ENCODE measurements at regions not wholly inside any gene's neighbourhood (a gene's known extent, or its start where the extent isn't known, plus 50 kb on each side); places are given as distances from the start of the nearest gene placed in this dataset.

DNA sequence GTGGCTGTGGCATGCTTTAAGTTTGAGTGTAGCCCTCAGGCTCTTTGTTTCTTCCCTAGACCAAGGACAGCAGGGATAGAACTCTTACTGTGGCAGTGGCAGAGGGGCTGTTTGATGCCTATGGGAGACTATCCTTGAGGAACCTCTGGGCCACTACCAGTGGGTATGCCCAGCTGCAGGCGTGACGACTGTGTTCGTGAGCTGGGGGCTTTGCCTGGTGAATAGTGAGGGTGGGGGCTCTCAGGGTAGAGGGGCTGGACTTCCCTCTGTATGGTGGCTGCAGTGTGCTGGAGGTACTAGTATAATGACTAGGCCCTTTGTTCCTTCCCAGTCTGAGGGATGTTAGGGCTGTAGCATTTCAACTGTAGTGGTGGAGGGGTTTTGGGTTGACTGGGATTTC, 1242.0 kb downstream of the KHDRBS2 start:
- Histone ChIP-seq H2AFZ (ENCODE audit: low read length) (no peak overlapping the region), H3K79me1 (ENCODE audit: insufficient read depth, low read depth, low read length, poor library complexity, severe bottlenecking) (no peaks in the 10 kb centered on the region), H2BK5ac (ENCODE audit: insufficient read length, low read length) (no peak overlapping the region), H4K8ac (replicated peaks; ENCODE audit: insufficient read length, low read depth, low read length) (no peak overlapping the region), H3K9ac (ENCODE audit: extremely low read depth, insufficient read length, low read length) (no peak overlapping the region), H4K20me1 (ENCODE audit: control insufficient read depth, insufficient read depth, insufficient read length) (no peaks in the 10 kb centered on the region), H3K18ac (ENCODE audit: insufficient read length, low read depth, low read length) (no peak overlapping the region), H2AK5ac (ENCODE audit: insufficient read length, low read length) (no peak overlapping the region), H3K14ac (ENCODE audit: insufficient read depth, low read length) (no peak overlapping the region; the same call in 1 of the 2 replicates), H3K4ac (ENCODE audit: low read depth, low read length) (no peak overlapping the region), H2BK20ac (ENCODE audit: low read depth, low read length, poor library complexity, severe bottlenecking) (no peak overlapping the region), H3K23me2 (ENCODE audit: insufficient read length, low read depth, low read length, poor library complexity, severe bottlenecking) (no peaks in the 10 kb centered on the region), H3K23ac (ENCODE audit: insufficient read length, low read depth, low read length) (no peak overlapping the region), H3K27ac (ENCODE audit: insufficient read length, low read depth, low read length) (no peak overlapping the region), H3K79me2 (ENCODE audit: insufficient read depth, low read length) (no peaks in the 10 kb centered on the region), H2BK12ac (ENCODE audit: insufficient read length, low read depth, low read length) (no peak overlapping the region), H2BK15ac (ENCODE audit: low read depth, low read length) (no peak overlapping the region), H3K56ac (ENCODE audit: insufficient read length, low read depth, low read length) (no peak overlapping the region), H3K27me3 (ENCODE audit: insufficient read depth, low read length) (no peaks in the 10 kb centered on the region), H3K9me3 (ENCODE audit: control insufficient read depth, low read depth, low read length) (no peaks in the 10 kb centered on the region), H3K4me2 (ENCODE audit: insufficient read depth, insufficient read length, low read length) (no peak overlapping the region), H4K91ac (ENCODE audit: insufficient read length, low read depth, low read length) (no peak overlapping the region), H3T11ph (ENCODE audit: low read length) (no peak overlapping the region), H4K5ac (ENCODE audit: insufficient read length, low read depth, low read length) (no peak overlapping the region), H2BK120ac (ENCODE audit: low read depth, low read length, poor library complexity, severe bottlenecking) (no peak overlapping the region), H3K4me1 (ENCODE audit: insufficient read depth, low read length) (no peaks in the 10 kb centered on the region)
- H3K27ac Mint-ChIP-seq = no peak overlapping the region; a peak in 1 of 7 replicates
- H3K4me3 Mint-ChIP-seq = no peak overlapping the region; a peak in 1 of 5 replicates
- no peak for DNase-seq
- TF ChIP-seq, protein P1, sequence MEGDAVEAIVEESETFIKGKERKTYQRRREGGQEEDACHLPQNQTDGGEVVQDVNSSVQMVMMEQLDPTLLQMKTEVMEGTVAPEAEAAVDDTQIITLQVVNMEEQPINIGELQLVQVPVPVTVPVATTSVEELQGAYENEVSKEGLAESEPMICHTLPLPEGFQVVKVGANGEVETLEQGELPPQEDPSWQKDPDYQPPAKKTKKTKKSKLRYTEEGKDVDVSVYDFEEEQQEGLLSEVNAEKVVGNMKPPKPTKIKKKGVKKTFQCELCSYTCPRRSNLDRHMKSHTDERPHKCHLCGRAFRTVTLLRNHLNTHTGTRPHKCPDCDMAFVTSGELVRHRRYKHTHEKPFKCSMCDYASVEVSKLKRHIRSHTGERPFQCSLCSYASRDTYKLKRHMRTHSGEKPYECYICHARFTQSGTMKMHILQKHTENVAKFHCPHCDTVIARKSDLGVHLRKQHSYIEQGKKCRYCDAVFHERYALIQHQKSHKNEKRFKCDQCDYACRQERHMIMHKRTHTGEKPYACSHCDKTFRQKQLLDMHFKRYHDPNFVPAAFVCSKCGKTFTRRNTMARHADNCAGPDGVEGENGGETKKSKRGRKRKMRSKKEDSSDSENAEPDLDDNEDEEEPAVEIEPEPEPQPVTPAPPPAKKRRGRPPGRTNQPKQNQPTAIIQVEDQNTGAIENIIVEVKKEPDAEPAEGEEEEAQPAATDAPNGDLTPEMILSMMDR (conservative IDR thresholded peaks at IDR 0.05) = no peak
- peaks cover 16% of the 10 kb centered on the region in 2 experiments; a peak in 4 of 5 replicates for H3K9me3 Mint-ChIP-seq
- no peaks in the 10 kb centered on the region for H3K27me3 Mint-ChIP-seq (ENCODE audit: low read depth)
- no peaks in the 10 kb centered on the region for H3K4me1 Mint-ChIP-seq
- WGBS (ENCODE audit: extremely low coverage, insufficient read length, low lambda C conversion rate) = no CpG with 5 or more reads among the region's 3 CpGs
- peaks cover 0 to 8% (median 0%) of the 10 kb centered on the region in 3 experiments; a peak in 5 of 7 replicates for H3K36me3 Mint-ChIP-seq (ENCODE audit: insufficient read depth in 1 of 3, low read depth in 3 of 3)
